HS-27A (cell line): ENCODE measurements at regions not wholly inside any gene's neighbourhood (a gene's known extent, or its start where the extent isn't known, plus 50 kb on each side); places are given as distances from the start of the nearest gene placed in this dataset.
"Not testable (repeated sequence)": the region's sequence is repeated elsewhere in the genome, so short reads cannot be mapped to it uniquely, and the experiment has no call there.

Source experiments
- DNase-seq: peaks from one replicate; pipeline ENCODE4 v3.0.0-alpha.2; 2012; ENCODE audit warnings: low read depth, missing footprints

- not testable (repeated sequence) for DNase-seq
Measured at GRCh38 chr16:29130131-29130711, 145.4 kb downstream of the LAT start.

GRCh38 chr16:29129458-29130038, 144.7 kb downstream of the LAT start:
- not testable (repeated sequence) for DNase-seq

- DNase-seq = not testable (repeated sequence)
Measured at GRCh38 chr16:29128732-29129457, 144.0 kb downstream of the LAT start.

GRCh38 chr16:29127806-29128420, 143.1 kb downstream of the LAT start:
- DNase-seq = not testable (repeated sequence)

- no peak for DNase-seq
Measured at GRCh38 chr16:29126616-29127015, 141.8 kb downstream of the LAT start.

- no peak for DNase-seq
Measured at GRCh38 chr16:29126057-29126494, 141.2 kb downstream of the LAT start.

GRCh38 chr16:29124828-29125227, 140.0 kb downstream of the LAT start:
- no peak for DNase-seq

GRCh38 chr16:29124162-29124561, 139.3 kb downstream of the LAT start:
- DNase-seq = not testable (repeated sequence)

- not testable (repeated sequence) for DNase-seq
Measured at GRCh38 chr16:29120680-29121079, 135.8 kb downstream of the LAT start.

GRCh38 chr16:29118301-29118957, 133.6 kb downstream of the LAT start:
- DNase-seq = not testable (repeated sequence)

- no peak for DNase-seq
Measured at GRCh38 chr16:29117631-29118030, 132.8 kb downstream of the LAT start.

- DNase-seq = no peak
Measured at GRCh38 chr16:29116980-29117379, 132.1 kb downstream of the LAT start.

- DNase-seq = not testable (repeated sequence)
Measured at GRCh38 chr16:29116207-29116606, 131.4 kb downstream of the LAT start.

GRCh38 chr16:29115802-29116141, 130.9 kb downstream of the LAT start:
- DNase-seq = not testable (repeated sequence)

- not testable (repeated sequence) for DNase-seq
Measured at GRCh38 chr16:29114989-29115801, 130.3 kb downstream of the LAT start.

- no peak for DNase-seq
Measured at GRCh38 chr16:29114574-29114973, 129.7 kb downstream of the LAT start.

- not testable (repeated sequence) for DNase-seq
Measured at GRCh38 chr16:29113446-29113845, 128.6 kb downstream of the LAT start.

GRCh38 chr16:29112755-29113347, 128.0 kb downstream of the LAT start:
- no peak for DNase-seq

- not testable (repeated sequence) for DNase-seq
Measured at GRCh38 chr16:29111901-29112680, 127.2 kb downstream of the LAT start.

GRCh38 chr16:29111421-29111820, 126.6 kb downstream of the LAT start:
- DNase-seq = no peak
